ENCODE measurements at regions not wholly inside any gene's neighbourhood (a gene's known extent, or its start where the extent isn't known, plus 50 kb on each side); places are given as distances from the start of the nearest gene placed in this dataset.

DNA sequence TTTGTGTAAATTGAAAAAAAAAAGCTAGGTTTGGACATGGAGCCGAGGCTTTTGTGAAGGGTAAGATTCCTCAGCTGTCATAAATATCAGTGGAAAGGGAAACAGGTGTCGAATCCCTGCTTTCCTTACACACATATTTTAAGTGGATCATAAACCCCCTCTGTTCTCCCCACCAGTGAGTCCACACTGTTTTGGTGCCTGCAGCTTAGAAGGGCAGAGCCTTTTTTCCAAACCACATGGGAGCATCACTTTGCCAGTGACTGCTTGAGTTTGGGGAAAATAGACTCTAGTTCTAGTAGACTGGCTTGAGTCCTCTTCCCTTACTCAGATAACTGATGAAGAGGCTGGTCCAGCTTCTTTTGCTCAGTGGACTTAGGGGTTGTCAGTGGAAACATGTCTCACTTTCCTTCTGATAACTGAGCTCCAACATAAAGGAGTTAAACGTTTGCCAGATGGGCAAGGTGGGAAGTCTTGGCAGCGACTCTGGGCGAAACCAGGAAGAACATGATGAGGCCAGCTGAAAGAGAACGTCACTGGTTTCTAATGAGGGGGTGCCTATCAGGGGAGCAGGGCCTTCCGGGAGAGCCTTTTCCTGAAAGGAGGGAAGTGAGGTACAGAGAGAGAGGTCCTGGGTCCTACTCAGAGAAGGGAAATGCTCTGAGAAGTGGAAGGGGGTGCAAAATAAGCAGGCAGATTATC, 168.1 kb upstream of the PARP11 start:
- Histone ChIP-seq H3K4me3 (ENCODE audit: insufficient read depth, low read length, poor library complexity, severe bottlenecking) (no peak overlapping the region), H3K79me2 (ENCODE audit: insufficient read depth, low read length) (no peaks in the 10 kb centered on the region), H3K27me3 (ENCODE audit: low read length) (no peaks in the 10 kb centered on the region), H3K9ac (ENCODE audit: low read length) (no peak overlapping the region), H3K9me2 (replicated peaks; ENCODE audit: insufficient read depth, low read length) (no peaks in the 10 kb centered on the region), H3F3A (ENCODE audit: insufficient read depth) (no peaks in the 10 kb centered on the region), H4K20me1 (ENCODE audit: low read depth, low read length) (no peaks in the 10 kb centered on the region), H3K36me3 (ENCODE audit: low read length) (no peaks in the 10 kb centered on the region), H3K27ac (ENCODE audit: low read depth, low read length) (no peak overlapping the region), H3K9me3 (ENCODE audit: insufficient read depth, low read length) (no peaks in the 10 kb centered on the region), H2AFZ (ENCODE audit: low read depth, low read length, severe bottlenecking) (no peak overlapping the region), H3K4me2 (ENCODE audit: low read depth, low read length, poor library complexity, severe bottlenecking) (no peak overlapping the region)
- no peak for TF ChIP-seq EZH2phosphoT487 (conservative IDR thresholded peaks at IDR 0.05; ENCODE audit: low read length)

DNA sequence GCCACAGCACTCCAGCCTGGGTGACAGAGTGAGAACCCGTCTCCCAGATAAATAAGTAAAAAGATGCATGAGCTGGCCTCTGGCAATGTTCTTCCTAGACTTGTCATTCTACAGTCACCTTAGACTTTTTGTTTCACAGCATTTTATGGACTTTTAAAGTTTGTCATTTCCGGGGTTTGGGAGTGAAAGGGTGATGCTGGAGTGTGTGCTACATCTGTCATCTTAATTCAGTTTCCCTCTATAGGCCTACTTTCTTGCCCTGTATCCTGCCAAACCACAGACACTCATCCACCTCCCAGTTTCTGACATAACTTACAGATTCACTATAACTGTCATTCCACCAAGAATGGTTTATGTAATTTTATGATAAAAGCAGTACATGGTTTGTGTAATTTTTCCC, 166.7 kb upstream of the PARP11 start:
- Histone ChIP-seq H3K27ac (ENCODE audit: low read depth, low read length) (no peak overlapping the region), H3K9ac (ENCODE audit: low read length) (no peak overlapping the region), H3K27me3 (ENCODE audit: low read length) (no peaks in the 10 kb centered on the region), H3K79me2 (ENCODE audit: insufficient read depth, low read length) (no peaks in the 10 kb centered on the region), H3K36me3 (ENCODE audit: low read length) (no peaks in the 10 kb centered on the region), H3K9me3 (ENCODE audit: insufficient read depth, low read length) (no peaks in the 10 kb centered on the region), H3F3A (ENCODE audit: insufficient read depth) (no peaks in the 10 kb centered on the region), H3K4me2 (ENCODE audit: low read depth, low read length, poor library complexity, severe bottlenecking) (no peak overlapping the region), H3K9me2 (replicated peaks; ENCODE audit: insufficient read depth, low read length) (no peaks in the 10 kb centered on the region), H4K20me1 (ENCODE audit: low read depth, low read length) (no peaks in the 10 kb centered on the region), H2AFZ (ENCODE audit: low read depth, low read length, severe bottlenecking) (no peak overlapping the region), H3K4me3 (ENCODE audit: insufficient read depth, low read length, poor library complexity, severe bottlenecking) (no peak overlapping the region)
- TF ChIP-seq, protein P1, sequence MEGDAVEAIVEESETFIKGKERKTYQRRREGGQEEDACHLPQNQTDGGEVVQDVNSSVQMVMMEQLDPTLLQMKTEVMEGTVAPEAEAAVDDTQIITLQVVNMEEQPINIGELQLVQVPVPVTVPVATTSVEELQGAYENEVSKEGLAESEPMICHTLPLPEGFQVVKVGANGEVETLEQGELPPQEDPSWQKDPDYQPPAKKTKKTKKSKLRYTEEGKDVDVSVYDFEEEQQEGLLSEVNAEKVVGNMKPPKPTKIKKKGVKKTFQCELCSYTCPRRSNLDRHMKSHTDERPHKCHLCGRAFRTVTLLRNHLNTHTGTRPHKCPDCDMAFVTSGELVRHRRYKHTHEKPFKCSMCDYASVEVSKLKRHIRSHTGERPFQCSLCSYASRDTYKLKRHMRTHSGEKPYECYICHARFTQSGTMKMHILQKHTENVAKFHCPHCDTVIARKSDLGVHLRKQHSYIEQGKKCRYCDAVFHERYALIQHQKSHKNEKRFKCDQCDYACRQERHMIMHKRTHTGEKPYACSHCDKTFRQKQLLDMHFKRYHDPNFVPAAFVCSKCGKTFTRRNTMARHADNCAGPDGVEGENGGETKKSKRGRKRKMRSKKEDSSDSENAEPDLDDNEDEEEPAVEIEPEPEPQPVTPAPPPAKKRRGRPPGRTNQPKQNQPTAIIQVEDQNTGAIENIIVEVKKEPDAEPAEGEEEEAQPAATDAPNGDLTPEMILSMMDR (IDR thresholded peaks at IDR 0.05; ENCODE audit: insufficient read depth, low read length, poor library complexity, severe bottlenecking) = no peak
- TF ChIP-seq EZH2phosphoT487 (conservative IDR thresholded peaks at IDR 0.05; ENCODE audit: low read length) = no peak

DNA sequence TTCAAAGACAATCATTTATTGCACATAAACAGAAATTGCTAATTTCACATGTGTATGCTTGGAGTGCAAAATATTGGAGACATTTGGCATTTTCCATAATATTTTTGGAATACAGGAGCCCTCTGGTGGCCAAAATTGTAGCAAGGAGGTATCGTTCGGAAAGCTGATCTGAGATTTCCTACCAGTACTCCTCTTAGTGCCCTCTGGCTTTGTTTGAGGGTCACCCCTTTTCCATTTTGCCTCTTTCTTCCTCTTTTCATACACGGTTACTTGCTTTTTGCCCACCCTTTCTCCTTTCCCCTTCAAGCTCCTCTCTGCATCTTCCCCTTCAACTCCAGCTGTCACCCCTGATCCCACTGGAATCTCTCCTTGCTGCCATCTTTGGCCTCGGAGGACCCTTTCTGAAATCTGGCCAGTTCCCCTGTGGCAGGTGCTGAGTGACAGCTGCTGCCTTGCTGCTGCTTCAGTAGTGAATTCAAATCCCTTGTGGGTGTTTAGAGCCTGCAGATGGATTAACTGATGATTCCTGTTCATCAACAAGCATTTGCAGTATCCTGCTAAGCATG, 164.6 kb upstream of the PARP11 start:
- Histone ChIP-seq H3K9ac (ENCODE audit: low read length) (no peak overlapping the region), H3K4me3 (ENCODE audit: insufficient read depth, low read length, poor library complexity, severe bottlenecking) (no peak overlapping the region), H3F3A (ENCODE audit: insufficient read depth) (no peaks in the 10 kb centered on the region), H3K9me2 (replicated peaks; ENCODE audit: insufficient read depth, low read length) (no peaks in the 10 kb centered on the region), H3K4me2 (ENCODE audit: low read depth, low read length, poor library complexity, severe bottlenecking) (no peak overlapping the region), H3K27ac (ENCODE audit: low read depth, low read length) (no peak overlapping the region), H2AFZ (ENCODE audit: low read depth, low read length, severe bottlenecking) (no peak overlapping the region), H3K27me3 (ENCODE audit: low read length) (no peaks in the 10 kb centered on the region), H4K20me1 (ENCODE audit: low read depth, low read length) (no peaks in the 10 kb centered on the region), H3K79me2 (ENCODE audit: insufficient read depth, low read length) (no peaks in the 10 kb centered on the region), H3K9me3 (ENCODE audit: insufficient read depth, low read length) (no peaks in the 10 kb centered on the region), H3K36me3 (ENCODE audit: low read length) (no peaks in the 10 kb centered on the region)
- TF ChIP-seq EZH2phosphoT487 (conservative IDR thresholded peaks at IDR 0.05; ENCODE audit: low read length) = no peak
- TF ChIP-seq, protein P1 (IDR thresholded peaks at IDR 0.05; ENCODE audit: insufficient read depth, low read length, poor library complexity, severe bottlenecking) = peak; percentile 33

DNA sequence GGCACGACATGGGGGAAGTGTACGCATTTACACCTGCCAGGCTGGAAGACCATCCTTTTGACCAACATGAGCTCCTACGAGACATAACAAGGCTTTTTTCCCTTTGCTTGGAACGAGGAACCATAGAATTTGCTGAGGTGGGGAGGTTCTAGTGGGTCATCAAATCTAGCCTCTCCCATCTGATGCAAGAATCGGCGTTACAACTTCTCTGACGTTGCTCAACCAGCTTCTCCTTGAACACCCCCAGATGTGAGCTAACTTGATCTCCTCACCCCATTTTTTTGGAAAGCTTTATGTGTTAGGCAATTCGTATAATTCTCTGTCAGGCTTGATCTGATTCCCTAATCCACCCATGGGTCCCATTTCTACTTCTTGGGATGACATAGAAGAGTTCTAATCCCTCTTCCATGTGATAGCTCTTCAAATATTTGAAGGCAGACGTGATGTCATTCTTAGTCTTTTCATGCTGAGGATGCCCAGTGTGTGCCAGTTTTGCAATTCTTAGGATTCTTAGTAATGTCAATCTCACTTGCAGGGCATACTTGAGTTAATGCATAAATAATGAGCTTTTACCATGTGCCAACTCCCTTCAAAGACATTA, 163.6 kb upstream of the PARP11 start:
- Histone ChIP-seq H3K27ac (ENCODE audit: low read depth, low read length) (no peak overlapping the region), H3F3A (ENCODE audit: insufficient read depth) (no peaks in the 10 kb centered on the region), H4K20me1 (ENCODE audit: low read depth, low read length) (no peaks in the 10 kb centered on the region), H3K4me2 (ENCODE audit: low read depth, low read length, poor library complexity, severe bottlenecking) (no peak overlapping the region), H3K27me3 (ENCODE audit: low read length) (no peaks in the 10 kb centered on the region), H3K4me3 (ENCODE audit: insufficient read depth, low read length, poor library complexity, severe bottlenecking) (no peak overlapping the region), H2AFZ (ENCODE audit: low read depth, low read length, severe bottlenecking) (no peak overlapping the region), H3K9me2 (replicated peaks; ENCODE audit: insufficient read depth, low read length) (no peaks in the 10 kb centered on the region), H3K79me2 (ENCODE audit: insufficient read depth, low read length) (no peaks in the 10 kb centered on the region), H3K9me3 (ENCODE audit: insufficient read depth, low read length) (no peaks in the 10 kb centered on the region), H3K36me3 (ENCODE audit: low read length) (no peaks in the 10 kb centered on the region), H3K9ac (ENCODE audit: low read length) (no peak overlapping the region)
- TF ChIP-seq, protein P1 (IDR thresholded peaks at IDR 0.05; ENCODE audit: insufficient read depth, low read length, poor library complexity, severe bottlenecking) = no peak
- no peak for TF ChIP-seq EZH2phosphoT487 (conservative IDR thresholded peaks at IDR 0.05; ENCODE audit: low read length)

Data from SU-DHL-6 (cell line).